Psoas muscle (tissue), 7 donors: ENCODE measurements at regions not wholly inside any gene's neighbourhood (a gene's known extent, or its start where the extent isn't known, plus 50 kb on each side); places are given as distances from the start of the nearest gene placed in this dataset.
"Not testable (repeated sequence)": the region's sequence is repeated elsewhere in the genome, so short reads cannot be mapped to it uniquely, and the experiment has no call there.

ENCODE experiments used
- ATAC-seq, 4 donors: fragments of 200-7000 bp; cut with Tn5 transposase; one replicate each; pipeline ENCODE4 v1.9.1; 2020; ENCODE audit warnings: moderate library complexity in 3 of 4, mild to moderate bottlenecking in 2 of 4
- DNase-seq, 2 donors: peaks; one replicate each; pipeline ENCODE4 v3.0.0-alpha.2; 2020
- H3K27ac ChIP-seq: fragments of 200-600 bp; one replicate; pipeline ENCODE4 v1.8.0; 2022
- H3K27me3 ChIP-seq, 3 donors: fragments of 200-600 bp in 1 of 3; one replicate each; pipeline versions ENCODE4 v1.6.1 to v1.8.0; 2013 to 2022; ENCODE audit warnings: low read length in 2 of 3, mild to moderate bottlenecking in 2 of 3, moderate library complexity in 1 of 3; ENCODE audit not compliant: insufficient read depth in 3 of 3
- H3K36me3 ChIP-seq, 2 donors: fragments of 200-600 bp in 1 of 2; one replicate each; pipeline versions ENCODE4 v1.6.1 to v1.8.0; 2013 to 2022; ENCODE audit warnings: low read depth in 1 of 2, mild to moderate bottlenecking in 1 of 2, moderate library complexity in 1 of 2; ENCODE audit not compliant: insufficient read depth in 1 of 2
- H3K4me1 ChIP-seq: fragments of 200-600 bp; one replicate; pipeline ENCODE4 v1.8.0; 2022
- H3K4me3 ChIP-seq: fragments of 200-600 bp; one replicate; pipeline ENCODE4 v1.8.0; 2022; ENCODE audit warnings: mild to moderate bottlenecking
- H3K9me3 ChIP-seq: fragments of 200-600 bp; one replicate; pipeline ENCODE4 v1.8.0; 2022
- CTCF ChIP-seq: fragments of 200-600 bp; IDR thresholded peaks from one replicate; pipeline ENCODE4 v1.8.0; 2022; ENCODE audit warnings: antibody characterized with exemption
- WGBS, 3 donors: extraction: QIAGEN DNeasy Blood & Tissue Kit; methylation state at CpG; one replicate each; pipeline versions ENCODE4 v1.1.6 to v1.1.7; 2013; 5-methylcytosine and 5-hydroxymethylcytosine counted together
- intact Hi-C, 2 donors: fragments of 100-400 bp; cut with DNase I; formaldehyde crosslinking; loops; one replicate each; pipeline versions ENCODE4 v1.11.0 to v1.14.2; 2022
- donor health status: healthy with polysubstance abuse.
- donor health status: DM: no; HTN: no; CAD: no; lungs with moderate emphysema.
- donor health status: Bipolar disorder and iron deficiency.
- donor health status: healthy.
- donor health status: DM: yes; HTN: yes; CAD: no.
- donor health status: DM: no; HTN: no; CAD: no.
- donor health status: DM: yes; HTN: yes; CAD: no.

- DNase-seq, result no peak
- no peaks in the 10 kb centered on the region for H3K27me3 ChIP-seq
- no peak for ATAC-seq
- no peak overlapping the region for H3K4me3 ChIP-seq
- H3K36me3 ChIP-seq, result no peaks in the 10 kb centered on the region
- intact Hi-C loops, result no loop called here
- TF ChIP-seq CTCF, result no peak
- H3K27ac ChIP-seq, result no peak overlapping the region
- no peaks in the 10 kb centered on the region for H3K9me3 ChIP-seq
- no peaks in the 10 kb centered on the region for H3K4me1 ChIP-seq
- 89 to 95% (median 95%) methylated on average over 3 of the region's 3 CpGs for WGBS, 3 donors
Measured at GRCh38 chr1:184183919-184184318, 132.4 kb downstream of the TSEN15 start.

- ATAC-seq, H3K27me3 ChIP-seq, H3K27ac ChIP-seq, H3K4me1 ChIP-seq, H3K9me3 ChIP-seq, H3K36me3 ChIP-seq, intact Hi-C loops, H3K4me3 ChIP-seq, DNase-seq: not testable (repeated sequence)
- WGBS, 3 donors, result 99 to 100% (median 99%) methylated on average over 1 to 3 of the region's 3 CpGs
Measured at GRCh38 chr1:184184614-184185013, 133.1 kb downstream of the TSEN15 start.

GRCh38 chr1:184185347-184185746 is 133.8 kb downstream of the TSEN15 start:
- H3K4me1 ChIP-seq, result no peaks in the 10 kb centered on the region
- ATAC-seq (no peak), DNase-seq (no peak)
- intact Hi-C loops, result no loop called here
- no peak for TF ChIP-seq CTCF
- no peak overlapping the region for H3K27ac ChIP-seq
- no peaks in the 10 kb centered on the region for H3K27me3 ChIP-seq
- no peaks in the 10 kb centered on the region for H3K9me3 ChIP-seq
- 85 to 98% (median 96%) methylated on average over 3 of the region's 3 CpGs for WGBS, 3 donors
- H3K36me3 ChIP-seq, result no peaks in the 10 kb centered on the region
- no peak overlapping the region for H3K4me3 ChIP-seq

GRCh38 chr1:184186167-184186566 is 134.6 kb downstream of the TSEN15 start:
- ATAC-seq, result no peak
- intact Hi-C loops, result no loop called here
- no peaks in the 10 kb centered on the region for H3K36me3 ChIP-seq
- no peaks in the 10 kb centered on the region for H3K4me1 ChIP-seq
- DNase-seq, result no peak
- no peak for TF ChIP-seq CTCF
- no peak overlapping the region for H3K4me3 ChIP-seq
- no peak overlapping the region for H3K27ac ChIP-seq
- H3K9me3 ChIP-seq, result no peaks in the 10 kb centered on the region
- H3K27me3 ChIP-seq, result peaks cover 0 to 2% (median 0%) of the 10 kb centered on the region in 3 donors

- no peak for TF ChIP-seq CTCF
- Histone ChIP-seq H3K27me3 (peaks cover 0 to 4% (median 0%) of the 10 kb centered on the region in 3 donors), H3K36me3 (no peaks in the 10 kb centered on the region), H3K9me3 (no peaks in the 10 kb centered on the region), H3K4me1 (no peaks in the 10 kb centered on the region), H3K27ac (no peak overlapping the region), H3K4me3 (no peak overlapping the region)
- 84 to 85% (median 85%) methylated on average over 3 of the region's 3 CpGs for WGBS, 3 donors
- no peak for ATAC-seq
- intact Hi-C loops, result no loop called here
- no peak for DNase-seq
Measured at GRCh38 chr1:184187097-184187496, 135.6 kb downstream of the TSEN15 start.
